Activated naive CD4-positive, alpha-beta T cell treated with anti-CD3 and anti-CD28 coated beads, Interleukin-2, amount 50 U/mL, for 16 hours (primary cell): ENCODE measurements at regions not wholly inside any gene's neighbourhood (a gene's known extent, or its start where the extent isn't known, plus 50 kb on each side); places are given as distances from the start of the nearest gene placed in this dataset.
"Not testable (repeated sequence)": the region's sequence is repeated elsewhere in the genome, so short reads cannot be mapped to it uniquely, and the experiment has no call there.

Experiments used
- DNase-seq: peaks from one replicate; pipeline ENCODE4 v3.0.0-alpha.2; 2020

DNA sequence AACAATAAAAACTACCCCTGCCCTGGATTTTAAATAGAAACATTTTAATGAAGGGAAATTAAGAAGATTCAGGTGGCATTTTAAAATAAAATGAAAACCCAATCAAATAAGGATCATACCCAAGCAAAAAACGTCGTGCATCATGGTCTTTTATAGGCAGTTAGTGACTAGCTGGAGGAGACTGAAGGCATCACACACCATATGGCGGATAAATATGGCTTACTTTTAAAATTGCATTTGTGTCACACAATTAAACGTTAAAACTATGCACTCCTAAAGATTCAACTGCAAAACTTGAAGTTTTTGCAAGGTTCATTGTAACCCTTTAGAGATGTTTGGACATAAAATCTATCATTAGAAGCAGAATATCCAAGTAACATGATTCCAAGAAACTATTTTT is 200.1 kb upstream of the NRG3 start:
- DNase-seq: no peak

DNA sequence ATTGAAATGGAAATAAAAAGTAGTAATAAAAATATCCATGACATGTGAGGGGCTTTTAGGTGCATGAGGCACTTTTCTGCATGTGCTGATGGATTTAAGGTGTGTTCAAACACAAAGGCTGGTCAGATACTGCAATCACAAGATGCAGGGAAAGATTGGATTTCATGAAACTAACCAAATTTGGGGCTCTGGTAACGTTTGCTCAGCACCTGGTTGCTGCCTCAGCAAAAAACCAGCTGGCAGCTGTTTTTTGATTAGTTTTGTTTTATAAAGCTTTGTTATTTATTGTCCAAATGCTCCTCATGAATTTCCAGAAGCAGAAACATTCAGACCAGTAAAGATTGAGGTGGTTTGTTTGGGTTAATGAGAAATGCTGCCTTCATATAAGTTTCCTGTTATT is 195.7 kb upstream of the NRG3 start:
- no peak for DNase-seq

DNA sequence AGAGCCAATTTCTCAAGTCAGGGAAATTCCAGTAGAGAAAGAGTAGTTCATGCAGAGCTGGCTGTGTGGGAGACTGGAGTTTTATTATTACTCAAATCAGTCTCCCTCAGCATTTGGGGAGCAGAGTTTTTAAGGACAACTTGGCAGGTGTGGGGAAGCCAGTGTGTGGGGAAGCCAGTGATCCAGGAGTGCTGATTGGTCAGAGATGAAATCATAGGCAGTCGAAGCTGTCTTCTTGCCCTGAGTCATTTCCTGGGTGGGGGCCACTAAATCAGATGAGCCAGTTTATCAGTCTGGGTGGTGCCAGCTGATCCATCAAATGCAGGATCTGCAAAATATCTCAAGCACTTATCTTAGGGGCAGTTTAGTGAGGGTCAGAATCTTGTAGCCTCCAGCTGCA is 194.6 kb upstream of the NRG3 start:
- no peak for DNase-seq

DNA sequence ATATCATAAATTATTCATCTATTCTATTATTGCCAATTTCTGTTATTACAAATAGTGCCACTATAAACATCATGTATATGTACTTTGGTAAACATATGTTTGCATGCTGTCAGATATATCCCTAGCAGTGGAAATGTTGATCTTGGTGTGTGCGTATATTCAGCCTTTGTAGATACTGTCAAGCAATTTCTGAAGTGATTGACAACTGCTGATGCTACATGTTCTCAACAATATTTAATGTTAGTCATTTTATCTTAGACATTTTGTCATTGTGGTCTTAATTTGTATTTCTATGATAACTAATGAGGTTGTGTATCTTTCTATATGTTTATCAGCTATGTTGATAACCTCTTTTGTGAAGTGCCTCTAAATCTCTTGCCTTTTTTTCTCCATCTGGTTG is 186.5 kb upstream of the NRG3 start:
- no peak for DNase-seq

GRCh38 chr10:81696609-81697388 is 178.2 kb upstream of the NRG3 start:
- no peak for DNase-seq

DNA sequence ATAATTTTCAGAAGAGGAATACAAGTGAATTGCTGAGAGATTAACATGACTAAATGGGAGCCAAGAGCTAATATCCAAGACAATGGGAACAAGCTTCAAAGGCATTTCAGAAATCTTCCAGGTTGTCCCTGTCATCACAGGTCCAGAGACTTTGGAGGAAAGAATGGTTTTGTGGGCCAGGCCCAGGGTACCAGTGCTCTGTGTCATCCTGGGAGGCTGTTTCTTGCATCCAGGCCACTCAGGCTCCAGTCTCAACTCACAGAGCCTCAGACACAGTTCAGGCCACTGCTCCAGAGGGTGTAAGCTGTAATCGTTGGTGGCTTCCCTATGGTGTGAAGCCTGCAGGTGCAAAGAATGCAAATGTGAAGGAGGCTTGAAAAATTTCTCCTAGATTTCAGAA is 170.4 kb upstream of the NRG3 start:
- no peak for DNase-seq

DNA sequence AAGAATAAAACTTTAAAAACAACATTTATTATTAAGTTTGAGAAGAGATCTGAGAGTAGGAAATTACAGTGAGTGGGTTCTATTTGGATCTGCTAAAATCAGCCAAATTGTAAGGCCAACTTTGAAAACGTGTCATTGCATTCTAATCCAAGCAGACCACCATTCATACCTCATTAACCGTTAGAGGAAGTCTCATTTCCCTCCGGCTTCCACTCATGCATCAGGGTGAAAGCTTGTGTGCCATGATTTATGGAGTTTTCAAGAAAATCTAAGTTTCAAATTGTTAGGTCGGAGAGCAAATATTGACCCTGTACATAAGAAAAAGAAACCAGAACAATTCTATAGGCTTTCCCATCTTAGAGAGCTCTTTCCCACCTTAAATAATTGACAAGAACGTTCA is 166.6 kb upstream of the NRG3 start:
- DNase-seq: no peak

DNA sequence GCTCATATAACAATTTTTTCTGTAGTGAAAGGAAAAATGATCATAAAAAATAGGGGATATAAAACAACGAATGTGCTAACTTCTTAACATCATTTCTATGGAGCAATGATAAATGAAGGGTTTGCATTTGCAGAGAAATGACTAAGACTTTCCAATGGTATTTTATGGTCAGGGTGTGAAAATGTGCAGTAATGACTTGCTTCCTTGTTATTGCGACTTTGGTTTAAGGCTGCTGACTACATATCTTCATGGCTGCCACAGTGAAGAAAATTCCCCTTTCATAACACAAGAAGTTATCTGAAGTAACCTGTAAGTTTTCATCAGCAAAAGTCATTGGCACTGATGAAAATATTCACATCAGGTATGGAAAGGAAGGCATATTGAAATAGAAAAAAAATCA is 166.1 kb upstream of the NRG3 start:
- DNase-seq: no peak

DNA sequence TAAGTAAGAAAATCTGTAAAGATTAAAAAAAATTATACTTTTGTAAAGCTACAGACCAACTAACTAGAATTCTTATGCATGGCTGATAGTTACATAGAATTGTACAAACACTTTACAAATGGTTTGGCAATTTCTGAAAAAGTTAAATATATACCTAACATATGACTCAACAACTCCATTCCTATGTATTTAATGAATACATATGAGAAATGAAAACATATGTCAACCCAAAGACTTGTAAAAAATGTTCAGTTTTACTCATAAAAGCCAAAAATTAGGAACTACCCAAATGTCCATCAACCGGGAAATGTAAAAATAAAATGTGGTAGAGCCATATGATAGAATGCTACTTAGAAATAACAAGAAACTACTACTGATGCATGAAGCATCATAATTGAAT is 152.6 kb upstream of the NRG3 start:
- DNase-seq: no peak

GRCh38 chr10:81724431-81724830 is 150.6 kb upstream of the NRG3 start:
- no peak for DNase-seq

DNA sequence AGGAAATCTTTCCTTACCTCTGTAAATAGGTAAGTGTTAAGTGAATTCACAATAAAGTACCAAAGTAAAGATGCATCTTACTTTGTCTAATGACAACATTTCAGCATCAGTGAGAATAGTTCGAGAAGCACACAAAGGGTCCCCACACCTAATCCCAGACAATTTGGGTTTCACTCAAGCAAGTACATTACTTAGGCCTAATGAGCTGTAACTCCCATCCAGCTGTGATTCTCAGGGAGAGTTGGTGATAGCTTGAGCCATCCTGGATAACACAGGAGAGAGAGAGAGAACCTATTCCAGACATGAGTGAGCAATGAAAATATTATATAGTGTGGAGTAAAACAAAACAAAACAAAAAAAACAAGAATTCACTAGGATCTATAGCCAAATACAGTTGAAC is 149.1 kb upstream of the NRG3 start:
- no peak for DNase-seq

DNA sequence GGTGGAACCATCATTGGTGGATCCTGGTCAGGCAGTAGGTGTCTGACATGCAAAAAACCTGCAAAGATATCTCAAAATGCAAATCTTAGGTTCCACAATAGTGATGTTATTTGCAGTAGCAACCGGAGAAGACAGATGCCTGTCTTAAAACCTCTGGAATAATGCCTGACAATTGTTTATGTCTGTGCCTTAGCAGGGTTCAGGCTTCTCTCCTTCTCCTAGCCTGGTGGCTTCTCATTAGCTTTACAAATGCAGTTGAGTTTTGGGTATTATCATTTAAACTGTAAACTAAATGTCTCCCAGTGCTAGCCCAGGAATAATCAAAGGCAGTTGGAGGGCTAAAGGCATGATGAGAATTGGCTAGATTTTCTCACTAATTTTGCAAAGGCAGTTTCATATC is 146.3 kb upstream of the NRG3 start:
- DNase-seq: no peak

- no peak for DNase-seq
Measured at GRCh38 chr10:81730891-81731290, 144.1 kb upstream of the NRG3 start.

DNA sequence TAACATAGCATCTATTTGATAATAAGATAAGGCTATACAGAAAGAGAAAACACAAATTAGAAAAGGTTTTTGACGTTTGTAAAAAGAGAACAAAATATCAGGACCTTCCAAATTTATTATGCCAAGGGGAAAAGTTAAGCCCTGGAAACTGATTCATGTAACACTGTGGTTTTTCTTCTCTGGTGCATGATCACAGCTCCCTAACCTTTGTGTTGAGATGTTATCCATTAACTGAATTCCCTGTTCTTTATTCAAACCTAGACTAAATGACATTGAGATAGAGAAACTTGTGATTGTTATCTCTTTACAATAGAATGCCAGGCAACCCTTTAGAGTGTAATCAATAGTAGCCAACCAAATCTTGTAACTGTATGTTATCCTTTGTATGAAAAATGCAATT is 141.5 kb upstream of the NRG3 start:
- DNase-seq: no peak

GRCh38 chr10:81735167-81735566 is 139.8 kb upstream of the NRG3 start:
- not testable (repeated sequence) for DNase-seq

- no peak for DNase-seq
Measured at GRCh38 chr10:81759111-81759510, 115.9 kb upstream of the NRG3 start.

DNA sequence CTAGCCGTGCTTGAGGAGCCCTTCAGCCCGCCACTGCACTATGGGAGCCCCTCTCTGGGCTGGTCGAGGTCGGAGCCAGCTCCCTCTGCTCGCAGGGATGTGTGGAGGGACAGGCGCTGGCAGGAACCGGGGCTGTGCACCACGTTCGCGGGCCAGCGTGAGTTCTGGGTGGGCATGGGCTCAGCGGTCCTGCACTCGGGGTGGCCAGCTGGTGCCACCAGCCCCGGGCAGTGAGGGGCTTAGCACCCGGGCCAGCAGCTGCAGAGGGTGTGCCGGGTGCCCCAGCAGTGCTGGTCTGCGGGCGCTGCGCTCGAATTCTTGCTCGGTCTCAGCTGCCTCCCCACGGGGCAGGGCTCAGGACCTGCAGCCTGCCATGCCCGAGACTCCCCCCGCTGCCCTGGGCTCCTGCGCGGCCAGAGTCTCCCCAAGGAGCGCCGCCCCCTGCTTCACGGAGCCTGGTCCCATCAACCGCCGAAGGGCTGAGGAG is 90.8 kb upstream of the NRG3 start:
- no peak for DNase-seq

DNA sequence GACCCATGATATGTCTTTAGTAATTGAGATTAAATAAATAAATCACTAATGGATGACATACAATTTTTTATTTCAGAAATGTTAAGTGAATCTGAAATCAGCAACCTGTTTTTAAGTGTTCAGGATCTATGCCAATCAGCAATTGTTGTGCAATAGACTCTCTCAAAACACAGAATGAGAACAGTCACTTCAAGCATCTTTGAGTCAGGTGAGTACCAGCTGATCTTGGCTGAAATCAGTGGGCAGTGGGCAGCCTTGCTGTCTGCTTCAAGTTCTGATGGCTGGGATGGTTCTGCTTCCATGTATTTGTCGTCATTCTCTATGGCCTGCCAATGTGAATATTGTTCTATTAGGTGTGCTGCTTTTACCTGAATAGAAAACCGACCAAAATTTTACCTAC is 82.3 kb upstream of the NRG3 start:
- no peak for DNase-seq

DNA sequence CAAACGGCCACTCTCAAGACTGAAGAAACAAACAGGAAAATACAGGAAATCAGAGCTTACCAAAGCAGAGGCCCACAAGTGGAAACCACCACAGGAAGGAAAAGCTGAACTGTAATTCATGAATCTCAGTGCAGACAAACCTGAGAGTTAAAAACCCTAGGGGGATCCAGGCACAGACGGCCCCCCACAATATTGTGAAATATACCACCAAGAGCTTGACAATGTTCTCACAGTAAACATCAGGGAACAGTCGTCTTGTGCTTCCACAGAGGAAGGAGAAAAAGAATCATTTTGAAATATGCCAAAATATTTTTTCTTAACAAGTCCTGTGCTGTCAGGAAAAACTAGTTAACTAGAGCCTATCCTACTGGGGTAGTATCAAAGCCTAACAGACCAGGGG is 68.2 kb upstream of the NRG3 start:
- no peak for DNase-seq

GRCh38 chr10:81814842-81815241 is 60.2 kb upstream of the NRG3 start:
- no peak for DNase-seq

DNA sequence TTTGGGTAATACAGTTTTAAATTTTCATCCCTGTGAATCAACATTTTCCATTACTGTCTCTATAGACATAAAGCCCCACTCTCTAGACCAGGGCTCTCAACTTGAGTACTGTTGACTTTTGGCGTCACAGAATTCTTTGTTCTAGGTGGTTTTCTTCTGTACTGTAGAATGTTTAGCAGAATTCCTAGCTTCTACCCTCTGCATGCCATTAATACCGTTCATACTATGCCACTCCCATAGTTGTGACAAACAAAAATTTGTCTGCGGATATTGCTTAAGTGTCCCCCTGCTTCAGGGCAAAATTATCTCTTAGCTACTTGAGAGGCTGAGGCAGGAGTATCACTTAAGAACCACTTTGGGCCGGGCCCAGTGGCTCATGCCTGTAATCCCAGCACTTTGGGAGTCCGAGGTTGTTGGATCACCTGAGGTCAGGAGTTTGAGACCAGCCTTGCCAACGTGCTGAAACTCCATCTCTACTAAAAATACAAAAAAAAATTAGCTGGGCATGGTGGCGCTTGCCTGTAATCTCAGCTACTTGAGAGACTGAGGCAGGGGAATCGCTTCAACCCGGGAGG is 57.3 kb upstream of the NRG3 start:
- no peak for DNase-seq

DNA sequence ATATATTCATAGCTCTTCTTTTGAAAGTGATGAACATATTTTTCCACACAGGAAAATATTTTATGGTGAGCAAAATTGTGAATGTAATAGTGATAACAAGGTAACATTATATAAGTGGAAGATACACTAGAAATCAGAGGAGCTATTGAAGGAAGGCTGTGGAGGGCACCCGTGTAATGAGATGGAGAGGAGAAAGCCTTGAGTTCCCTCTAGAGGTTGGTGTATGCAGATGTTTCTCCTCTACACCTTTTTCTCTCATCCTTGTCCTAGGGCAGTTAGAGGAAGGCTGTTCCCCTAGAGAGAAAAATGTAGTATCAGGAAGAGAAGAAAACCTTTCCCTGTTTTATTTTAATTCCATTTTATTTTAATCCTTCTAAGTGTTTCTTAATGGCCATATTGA is 54.6 kb upstream of the NRG3 start:
- DNase-seq: no peak
